ENCODE measurements at regions not wholly inside any gene's neighbourhood (a gene's known extent, or its start where the extent isn't known, plus 50 kb on each side); places are given as distances from the start of the nearest gene placed in this dataset.

- Histone ChIP-seq H3F3A (ENCODE audit: control insufficient read depth, insufficient read depth) (no peaks in the 10 kb centered on the region), H3K27ac (ENCODE audit: low read depth, low read length) (no peak overlapping the region), H3K4me1 (ENCODE audit: control insufficient read depth, low read length) (no peaks in the 10 kb centered on the region), H3K79me2 (ENCODE audit: control insufficient read depth, low read length) (no peaks in the 10 kb centered on the region), H3K36me3 (ENCODE audit: control insufficient read depth, low read length) (no peaks in the 10 kb centered on the region), H3K9me2 (replicated peaks; ENCODE audit: control insufficient read depth, low read length) (no peaks in the 10 kb centered on the region), H4K20me1 (ENCODE audit: control insufficient read depth, insufficient read depth, low read depth, low read length) (no peaks in the 10 kb centered on the region), H3K4me3 (ENCODE audit: low read length) (no peak overlapping the region), H3K27me3 (ENCODE audit: control insufficient read depth, low read length) (no peaks in the 10 kb centered on the region), H3K9me3 (ENCODE audit: control insufficient read depth, insufficient read depth, low read length) (no peaks in the 10 kb centered on the region), H3K4me2 (ENCODE audit: low read length) (no peak overlapping the region)
- TF ChIP-seq CTCF (IDR thresholded peaks at IDR 0.05; ENCODE audit: low read depth, low read length, poor library complexity, severe bottlenecking): no peak
- no peak for TF ChIP-seq EZH2phosphoT487 (IDR thresholded peaks at IDR 0.05; ENCODE audit: borderline replicate concordance, low read length)
Observed at GRCh38 chr13:63433546-63434150, 2018.0 kb upstream of the PCDH20 start.

GRCh38 chr13:63427170-63427569 lies 2011.5 kb upstream of the PCDH20 start:
- no peaks in the 10 kb centered on the region for H3K9me2 ChIP-seq (replicated peaks; ENCODE audit: control insufficient read depth, low read length)
- no peak overlapping the region for H3K4me3 ChIP-seq (ENCODE audit: low read length)
- no peak overlapping the region for H3K27ac ChIP-seq (ENCODE audit: low read depth, low read length)
- no peaks in the 10 kb centered on the region for H3K79me2 ChIP-seq (ENCODE audit: control insufficient read depth, low read length)
- H4K20me1 ChIP-seq (ENCODE audit: control insufficient read depth, insufficient read depth, low read depth, low read length): no peaks in the 10 kb centered on the region
- H3K27me3 ChIP-seq (ENCODE audit: control insufficient read depth, low read length): no peaks in the 10 kb centered on the region
- no peak overlapping the region for H3K4me2 ChIP-seq (ENCODE audit: low read length)
- no peak for TF ChIP-seq EZH2phosphoT487 (IDR thresholded peaks at IDR 0.05; ENCODE audit: borderline replicate concordance, low read length)
- TF ChIP-seq CTCF (IDR thresholded peaks at IDR 0.05; ENCODE audit: low read depth, low read length, poor library complexity, severe bottlenecking): no peak
- no peaks in the 10 kb centered on the region for H3K4me1 ChIP-seq (ENCODE audit: control insufficient read depth, low read length)
- no peaks in the 10 kb centered on the region for H3K9me3 ChIP-seq (ENCODE audit: control insufficient read depth, insufficient read depth, low read length)
- no peaks in the 10 kb centered on the region for H3F3A ChIP-seq (ENCODE audit: control insufficient read depth, insufficient read depth)
- H3K36me3 ChIP-seq (ENCODE audit: control insufficient read depth, low read length): no peaks in the 10 kb centered on the region

GRCh38 chr13:63425131-63425530 lies 2009.5 kb upstream of the PCDH20 start:
- Histone ChIP-seq H3F3A (ENCODE audit: control insufficient read depth, insufficient read depth) (no peaks in the 10 kb centered on the region), H4K20me1 (ENCODE audit: control insufficient read depth, insufficient read depth, low read depth, low read length) (no peaks in the 10 kb centered on the region), H3K4me2 (ENCODE audit: low read length) (no peak overlapping the region), H3K36me3 (ENCODE audit: control insufficient read depth, low read length) (no peaks in the 10 kb centered on the region), H3K27me3 (ENCODE audit: control insufficient read depth, low read length) (no peaks in the 10 kb centered on the region), H3K4me3 (ENCODE audit: low read length) (no peak overlapping the region), H3K79me2 (ENCODE audit: control insufficient read depth, low read length) (no peaks in the 10 kb centered on the region), H3K9me2 (replicated peaks; ENCODE audit: control insufficient read depth, low read length) (no peaks in the 10 kb centered on the region), H3K27ac (ENCODE audit: low read depth, low read length) (no peak overlapping the region), H3K4me1 (ENCODE audit: control insufficient read depth, low read length) (no peaks in the 10 kb centered on the region), H3K9me3 (ENCODE audit: control insufficient read depth, insufficient read depth, low read length) (no peaks in the 10 kb centered on the region)
- no peak for TF ChIP-seq EZH2phosphoT487 (IDR thresholded peaks at IDR 0.05; ENCODE audit: borderline replicate concordance, low read length)
- no peak for TF ChIP-seq CTCF (IDR thresholded peaks at IDR 0.05; ENCODE audit: low read depth, low read length, poor library complexity, severe bottlenecking)
